HepG2 (cell line): ENCODE measurements at regions not wholly inside any gene's neighbourhood (a gene's known extent, or its start where the extent isn't known, plus 50 kb on each side); places are given as distances from the start of the nearest gene placed in this dataset.

Experiments used
- ATAC-seq: fragments of 200-7000 bp; cut with Tn5 transposase; 3 replicates; pipeline ENCODE4 v1.9.1; 2020; ENCODE audit warnings: mild to moderate bottlenecking, moderate library complexity
- BruUV-seq: library from RNA; stranded (reverse); fragments of 400-500 nt; replicated peaks from 2 replicates; lab custom pipeline; 2021; lab: Mats Ljungman, UMichigan
- CTCF ChIA-PET: fragments of 300-600 bp; formaldehyde crosslinking; extraction: SDS; loops from one replicate; lab custom pipeline; 2021; ENCODE audit warnings: low total read pairs, inconsistent platforms, low intra/inter-chr PET ratio; lab: Yijun Ruan, JAX
- POLR2A ChIA-PET: fragments of 350-600 bp; sonication (Branson Sonifier 250); formaldehyde crosslinking; loops from one replicate; lab custom pipeline; 2020; ENCODE audit warnings: antibody characterized with exemption, inconsistent platforms; lab: Yijun Ruan, JAX
- DNase-seq: peaks from one replicate; pipeline ENCODE4 v3.0.0-alpha.2; 2015; ENCODE audit warnings: low spot score
- FAIRE-seq: peaks from 3 replicates; lab custom pipeline; 2011; peaks lifted over from hg19 to GRCh38; lab: Jason Lieb, UNC
- H2AFZ ChIP-seq: one replicate; pipeline ENCODE4 v1.6.1; 2011; ENCODE audit warnings: low read length, inconsistent platforms
- H3K27ac ChIP-seq: fragments of 300-600 bp; 3 replicates; pipeline ENCODE4 v1.8.0; 2011; ENCODE audit warnings: mixed run types, mild to moderate bottlenecking, mixed read lengths, low read length, inconsistent platforms; ENCODE audit not compliant: insufficient read depth; ENCODE audit errors: extremely low read length
- H3K27me3 ChIP-seq, 2 experiments: fragments of 200-600 bp in 1 of 2; 2 replicates in 1 of 2; 3 replicates in 1 of 2; pipeline versions ENCODE4 v1.6.0 to v1.8.0; 2011; ENCODE audit warnings: low read length in 2 of 2, mild to moderate bottlenecking in 2 of 2, moderate library complexity in 2 of 2, inconsistent platforms in 1 of 2; ENCODE audit not compliant: insufficient read depth in 2 of 2, control insufficient read depth in 1 of 2
- H3K36me3 ChIP-seq, 2 experiments: fragments of 200-600 bp in 1 of 2; replicated peaks in 1 of 2; 2 replicates in 1 of 2; 3 replicates in 1 of 2; pipeline versions ENCODE4 v1.5.1 to v1.8.0; 2011; ENCODE audit warnings: low read length in 2 of 2, inconsistent platforms in 1 of 2; ENCODE audit not compliant: insufficient read depth in 2 of 2, control insufficient read depth in 1 of 2
- H3K4me1 ChIP-seq: 2 replicates; pipeline ENCODE4 v1.5.1; 2012; ENCODE audit warnings: low read length, inconsistent platforms; ENCODE audit not compliant: insufficient read depth
- H3K4me2 ChIP-seq: 2 replicates; pipeline ENCODE4 v1.6.0; 2011; ENCODE audit warnings: low read depth, low read length, inconsistent platforms
- H3K4me3 ChIP-seq, 3 experiments: fragments of 200-600 bp in 1 of 3; sonication (generic), shearing (Covaris generic) in 1 of 3; replicated peaks in 1 of 3; 2 replicates each; pipeline ENCODE4 v1.5.1; 2011 to 2016; ENCODE audit warnings: low read length in 3 of 3, inconsistent platforms in 2 of 3, low read depth in 2 of 3, mild to moderate bottlenecking in 2 of 3, control low read depth in 1 of 3, mixed read lengths in 1 of 3; ENCODE audit not compliant: insufficient read depth in 1 of 3
- H3K79me2 ChIP-seq: one replicate; pipeline ENCODE4 v1.6.1; 2011; ENCODE audit warnings: low read length, inconsistent platforms; ENCODE audit not compliant: insufficient read depth
- H3K9ac ChIP-seq: 2 replicates; pipeline ENCODE4 v1.6.0; 2011; ENCODE audit warnings: mild to moderate bottlenecking, low read depth, low read length, inconsistent platforms; ENCODE audit not compliant: insufficient read depth
- H3K9me3 ChIP-seq: 2 replicates; pipeline ENCODE4 v1.5.1; 2012; ENCODE audit warnings: mild to moderate bottlenecking, low read length
- H4K20me1 ChIP-seq: 2 replicates; pipeline ENCODE4 v1.6.0; 2011; ENCODE audit warnings: inconsistent platforms, mild to moderate bottlenecking, low read length, moderate library complexity; ENCODE audit not compliant: insufficient read depth
- CBFB ChIP-seq: sonication (generic); formaldehyde crosslinking; IDR thresholded peaks from 2 replicates; pipeline ENCODE4 v1.4.0; 2020; ENCODE audit warnings: missing genetic modification reagents
- GZF1 ChIP-seq: sonication (generic); formaldehyde crosslinking; IDR thresholded peaks from 2 replicates; pipeline ENCODE4 v1.5.1; 2020; ENCODE audit warnings: mild to moderate bottlenecking, missing genetic modification reagents
- ONECUT2 ChIP-seq: sonication (generic); formaldehyde crosslinking; IDR thresholded peaks from 2 replicates; pipeline ENCODE4 v1.4.0; 2020; ENCODE audit warnings: missing genetic modification reagents
- POLR2A ChIP-seq, 2 experiments: IDR thresholded peaks; 2 replicates each; pipeline ENCODE4 v1.6.1; 2011; ENCODE audit warnings: low read depth in 2 of 2, low read length in 2 of 2, mild to moderate bottlenecking in 1 of 2, moderate library complexity in 1 of 2; ENCODE audit not compliant: insufficient read depth in 1 of 2
- ZNF790 ChIP-seq: sonication (generic); formaldehyde crosslinking; IDR thresholded peaks from 2 replicates; pipeline ENCODE4 v1.8.0; 2022; ENCODE audit warnings: missing genetic modification reagents, mild to moderate bottlenecking, borderline replicate concordance
- WGBS: methylation state at CpG from one replicate; pipeline ENCODE4 v1.1.6; 2017; ENCODE audit warnings: low lambda C conversion rate; 5-methylcytosine and 5-hydroxymethylcytosine counted together
- in situ Hi-C: cut with HindIII; loops from 2 replicates; pipeline ENCODE4 v1.10.0; 2017; ENCODE audit warnings: low pct_unique_long_range_greater_than_20kb; ENCODE audit not compliant: extremely low pct_ligation_motif_present
- intact Hi-C: fragments of 100-400 bp; cut with micrococcal nuclease; formaldehyde crosslinking; loops from one replicate; pipeline ENCODE4 v1.10.0; 2022; ENCODE audit not compliant: unreplicated experiment
- TF ChIP-seq, protein P1 (sequence below), 2 experiments: IDR thresholded peaks; 2 replicates each; pipeline ENCODE4 v1.6.1; 2011 to 2012; ENCODE audit warnings: low read length in 2 of 2, borderline replicate concordance in 1 of 2, low read depth in 1 of 2, mild to moderate bottlenecking in 1 of 2, moderate library complexity in 1 of 2
- TF ChIP-seq, protein P2 (sequence below): sonication (generic); formaldehyde crosslinking; IDR thresholded peaks from 2 replicates; pipeline ENCODE4 v1.5.0; 2020; ENCODE audit warnings: mild to moderate bottlenecking, missing genetic modification reagents, borderline replicate concordance
- TF ChIP-seq, protein P3 (sequence below): sonication (generic); formaldehyde crosslinking; IDR thresholded peaks from 2 replicates; pipeline ENCODE4 v1.8.1; 2022; ENCODE audit warnings: low read depth, mild to moderate bottlenecking, missing genetic modification reagents
- TF ChIP-seq, protein P4 (sequence below): IDR thresholded peaks from 2 replicates; pipeline ENCODE4 v1.6.1; 2016; ENCODE audit warnings: missing biosample characterization, missing genetic modification reagents, low read depth
- TF ChIP-seq, protein P5 (sequence below): sonication (generic); formaldehyde crosslinking; IDR thresholded peaks from 2 replicates; pipeline ENCODE4 v1.9.0; 2022; ENCODE audit warnings: missing genetic modification reagents, mild to moderate bottlenecking, borderline replicate concordance

DNA sequence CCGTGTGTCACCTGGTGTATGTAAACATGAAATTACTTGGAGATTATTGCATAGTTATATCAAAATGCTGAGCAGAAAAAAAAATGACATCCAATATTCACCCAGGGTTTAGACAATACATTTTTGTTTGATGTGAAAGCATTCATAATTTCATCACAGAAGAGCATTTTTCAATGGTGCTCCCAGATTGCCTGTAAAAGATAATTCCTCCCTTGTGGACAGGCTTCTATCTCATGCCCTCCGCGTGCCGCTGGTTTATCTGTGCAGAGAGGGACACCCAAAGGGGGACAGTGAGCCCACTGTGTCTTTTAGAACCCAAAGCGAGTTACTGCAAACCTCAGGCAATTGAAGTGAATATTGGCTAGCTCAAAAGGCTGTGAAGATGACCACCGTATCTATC, 126.2 kb upstream of the KLF6 start:
- WGBS, result 94% methylated on average over 6 of the region's 6 CpGs
- peaks cover 2 to 11% of the 10 kb centered on the region in 2 experiments; a peak in 2 of 5 replicates for H3K27me3 ChIP-seq
- POLR2A ChIA-PET, result no interaction called here
- peaks cover 21% of the 10 kb centered on the region for H3K4me1 ChIP-seq
- CTCF ChIA-PET, result no interaction called here
- no peak overlapping the region for H3K27ac ChIP-seq
- H2AFZ ChIP-seq, result no peak overlapping the region
- DNase-seq (no peak), FAIRE-seq (no peak), ATAC-seq (no peak)
- no peaks in the 10 kb centered on the region for H3K79me2 ChIP-seq
- no peaks in the 10 kb centered on the region for H4K20me1 ChIP-seq
- no peak overlapping the region for H3K4me2 ChIP-seq
- H3K36me3 ChIP-seq, result no peaks in the 10 kb centered on the region
- intact Hi-C loops (no loop called here), in situ Hi-C loops (no loop called here)
- no peak overlapping the region for H3K4me3 ChIP-seq
- BruUV-seq, result no TSS peak
- H3K9me3 ChIP-seq, result no peaks in the 10 kb centered on the region
- H3K9ac ChIP-seq, result no peak overlapping the region
- TF ChIP-seq, protein P1, sequence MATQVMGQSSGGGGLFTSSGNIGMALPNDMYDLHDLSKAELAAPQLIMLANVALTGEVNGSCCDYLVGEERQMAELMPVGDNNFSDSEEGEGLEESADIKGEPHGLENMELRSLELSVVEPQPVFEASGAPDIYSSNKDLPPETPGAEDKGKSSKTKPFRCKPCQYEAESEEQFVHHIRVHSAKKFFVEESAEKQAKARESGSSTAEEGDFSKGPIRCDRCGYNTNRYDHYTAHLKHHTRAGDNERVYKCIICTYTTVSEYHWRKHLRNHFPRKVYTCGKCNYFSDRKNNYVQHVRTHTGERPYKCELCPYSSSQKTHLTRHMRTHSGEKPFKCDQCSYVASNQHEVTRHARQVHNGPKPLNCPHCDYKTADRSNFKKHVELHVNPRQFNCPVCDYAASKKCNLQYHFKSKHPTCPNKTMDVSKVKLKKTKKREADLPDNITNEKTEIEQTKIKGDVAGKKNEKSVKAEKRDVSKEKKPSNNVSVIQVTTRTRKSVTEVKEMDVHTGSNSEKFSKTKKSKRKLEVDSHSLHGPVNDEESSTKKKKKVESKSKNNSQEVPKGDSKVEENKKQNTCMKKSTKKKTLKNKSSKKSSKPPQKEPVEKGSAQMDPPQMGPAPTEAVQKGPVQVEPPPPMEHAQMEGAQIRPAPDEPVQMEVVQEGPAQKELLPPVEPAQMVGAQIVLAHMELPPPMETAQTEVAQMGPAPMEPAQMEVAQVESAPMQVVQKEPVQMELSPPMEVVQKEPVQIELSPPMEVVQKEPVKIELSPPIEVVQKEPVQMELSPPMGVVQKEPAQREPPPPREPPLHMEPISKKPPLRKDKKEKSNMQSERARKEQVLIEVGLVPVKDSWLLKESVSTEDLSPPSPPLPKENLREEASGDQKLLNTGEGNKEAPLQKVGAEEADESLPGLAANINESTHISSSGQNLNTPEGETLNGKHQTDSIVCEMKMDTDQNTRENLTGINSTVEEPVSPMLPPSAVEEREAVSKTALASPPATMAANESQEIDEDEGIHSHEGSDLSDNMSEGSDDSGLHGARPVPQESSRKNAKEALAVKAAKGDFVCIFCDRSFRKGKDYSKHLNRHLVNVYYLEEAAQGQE (IDR thresholded peaks at IDR 0.05; ENCODE audit: borderline replicate concordance in 1 of 2, low read depth in 1 of 2, low read length in 2 of 2), result no peak
- no peak for TF ChIP-seq GZF1
- TF ChIP-seq CBFB (CRISPR knock-in tag), result no peak
- TF ChIP-seq, protein P2, sequence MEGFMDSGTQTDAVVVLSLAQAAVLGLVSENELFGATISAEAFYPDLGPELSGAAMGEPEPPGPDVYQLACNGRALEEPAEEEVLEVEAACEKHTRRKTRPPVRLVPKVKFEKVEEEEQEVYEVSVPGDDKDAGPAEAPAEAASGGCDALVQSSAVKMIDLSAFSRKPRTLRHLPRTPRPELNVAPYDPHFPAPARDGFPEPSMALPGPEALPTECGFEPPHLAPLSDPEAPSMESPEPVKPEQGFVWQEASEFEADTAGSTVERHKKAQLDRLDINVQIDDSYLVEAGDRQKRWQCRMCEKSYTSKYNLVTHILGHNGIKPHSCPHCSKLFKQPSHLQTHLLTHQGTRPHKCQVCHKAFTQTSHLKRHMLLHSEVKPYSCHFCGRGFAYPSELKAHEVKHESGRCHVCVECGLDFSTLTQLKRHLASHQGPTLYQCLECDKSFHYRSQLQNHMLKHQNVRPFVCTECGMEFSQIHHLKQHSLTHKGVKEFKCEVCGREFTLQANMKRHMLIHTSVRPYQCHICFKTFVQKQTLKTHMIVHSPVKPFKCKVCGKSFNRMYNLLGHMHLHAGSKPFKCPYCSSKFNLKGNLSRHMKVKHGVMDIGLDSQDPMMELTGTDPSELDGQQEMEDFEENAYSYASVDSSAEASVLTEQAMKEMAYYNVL, result no peak
- no peak for TF ChIP-seq ZNF790 (CRISPR knock-in tag)
- TF ChIP-seq, protein P3, sequence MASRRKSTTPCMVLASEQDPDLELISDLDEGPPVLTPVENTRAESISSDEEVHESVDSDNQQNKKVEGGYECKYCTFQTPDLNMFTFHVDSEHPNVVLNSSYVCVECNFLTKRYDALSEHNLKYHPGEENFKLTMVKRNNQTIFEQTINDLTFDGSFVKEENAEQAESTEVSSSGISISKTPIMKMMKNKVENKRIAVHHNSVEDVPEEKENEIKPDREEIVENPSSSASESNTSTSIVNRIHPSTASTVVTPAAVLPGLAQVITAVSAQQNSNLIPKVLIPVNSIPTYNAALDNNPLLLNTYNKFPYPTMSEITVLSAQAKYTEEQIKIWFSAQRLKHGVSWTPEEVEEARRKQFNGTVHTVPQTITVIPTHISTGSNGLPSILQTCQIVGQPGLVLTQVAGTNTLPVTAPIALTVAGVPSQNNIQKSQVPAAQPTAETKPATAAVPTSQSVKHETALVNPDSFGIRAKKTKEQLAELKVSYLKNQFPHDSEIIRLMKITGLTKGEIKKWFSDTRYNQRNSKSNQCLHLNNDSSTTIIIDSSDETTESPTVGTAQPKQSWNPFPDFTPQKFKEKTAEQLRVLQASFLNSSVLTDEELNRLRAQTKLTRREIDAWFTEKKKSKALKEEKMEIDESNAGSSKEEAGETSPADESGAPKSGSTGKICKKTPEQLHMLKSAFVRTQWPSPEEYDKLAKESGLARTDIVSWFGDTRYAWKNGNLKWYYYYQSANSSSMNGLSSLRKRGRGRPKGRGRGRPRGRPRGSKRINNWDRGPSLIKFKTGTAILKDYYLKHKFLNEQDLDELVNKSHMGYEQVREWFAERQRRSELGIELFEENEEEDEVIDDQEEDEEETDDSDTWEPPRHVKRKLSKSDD, result no peak
- TF ChIP-seq, protein P4, sequence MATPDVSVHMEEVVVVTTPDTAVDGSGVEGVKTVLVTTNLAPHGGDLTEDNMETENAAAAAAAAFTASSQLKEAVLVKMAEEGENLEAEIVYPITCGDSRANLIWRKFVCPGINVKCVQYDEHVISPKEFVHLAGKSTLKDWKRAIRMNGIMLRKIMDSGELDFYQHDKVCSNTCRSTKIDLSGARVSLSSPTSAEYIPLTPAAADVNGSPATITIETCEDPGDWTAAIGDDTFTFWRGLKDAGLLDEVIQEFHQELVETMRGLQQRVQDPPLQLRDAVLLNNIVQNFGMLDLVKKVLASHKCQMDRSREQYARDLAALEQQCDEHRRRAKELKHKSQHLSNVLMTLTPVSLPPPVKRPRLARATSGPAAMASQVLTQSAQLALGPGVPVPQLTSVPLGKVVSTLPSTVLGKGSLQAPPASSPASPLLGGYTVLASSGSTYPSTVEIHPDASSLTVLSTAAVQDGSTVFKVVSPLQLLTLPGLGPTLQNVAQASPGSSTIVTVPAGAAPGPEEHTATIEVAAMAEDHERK (CRISPR knock-in tag), result no peak
- no peak for TF ChIP-seq POLR2A (IDR thresholded peaks at IDR 0.05; ENCODE audit: insufficient read depth in 1 of 2, low read depth in 2 of 2, low read length in 2 of 2)
- TF ChIP-seq ONECUT2, result no peak
- TF ChIP-seq, protein P5, sequence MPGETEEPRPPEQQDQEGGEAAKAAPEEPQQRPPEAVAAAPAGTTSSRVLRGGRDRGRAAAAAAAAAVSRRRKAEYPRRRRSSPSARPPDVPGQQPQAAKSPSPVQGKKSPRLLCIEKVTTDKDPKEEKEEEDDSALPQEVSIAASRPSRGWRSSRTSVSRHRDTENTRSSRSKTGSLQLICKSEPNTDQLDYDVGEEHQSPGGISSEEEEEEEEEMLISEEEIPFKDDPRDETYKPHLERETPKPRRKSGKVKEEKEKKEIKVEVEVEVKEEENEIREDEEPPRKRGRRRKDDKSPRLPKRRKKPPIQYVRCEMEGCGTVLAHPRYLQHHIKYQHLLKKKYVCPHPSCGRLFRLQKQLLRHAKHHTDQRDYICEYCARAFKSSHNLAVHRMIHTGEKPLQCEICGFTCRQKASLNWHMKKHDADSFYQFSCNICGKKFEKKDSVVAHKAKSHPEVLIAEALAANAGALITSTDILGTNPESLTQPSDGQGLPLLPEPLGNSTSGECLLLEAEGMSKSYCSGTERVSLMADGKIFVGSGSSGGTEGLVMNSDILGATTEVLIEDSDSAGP (CRISPR knock-in tag), result no peak
